GM23338 (cell line): ENCODE measurements at regions not wholly inside any gene's neighbourhood (a gene's known extent, or its start where the extent isn't known, plus 50 kb on each side); places are given as distances from the start of the nearest gene placed in this dataset.

Experiments
- ATAC-seq: fragments of 200-7000 bp; cut with Tn5 transposase; 3 replicates; pipeline ENCODE4 v1.9.1; 2020
- DNase-seq: peaks from one replicate; pipeline ENCODE4 v3.0.0-alpha.2; 2015; ENCODE audit warnings: low spot score
- H2AFZ ChIP-seq: fragments of 200-600 bp; sonication (generic); 2 replicates; pipeline ENCODE4 v1.8.0; 2016; ENCODE audit warnings: antibody characterized with exemption, mild to moderate bottlenecking, moderate library complexity
- H3F3A ChIP-seq: fragments of 200-600 bp; sonication (generic); replicated peaks from 2 replicates; pipeline ENCODE4 v1.8.0; 2017; ENCODE audit warnings: antibody characterized with exemption, mixed run types, low read depth
- H3K27ac ChIP-seq: fragments of 200-600 bp; sonication (generic); 2 replicates; pipeline ENCODE4 v1.6.1; 2016; ENCODE audit warnings: low read depth
- H3K27me3 ChIP-seq: fragments of 200-600 bp; sonication (generic); 2 replicates; pipeline ENCODE4 v1.8.0; 2016; ENCODE audit warnings: mild to moderate bottlenecking, mixed run types, moderate library complexity; ENCODE audit not compliant: insufficient read depth
- H3K36me3 ChIP-seq: fragments of 200-600 bp; sonication (generic); 2 replicates; pipeline ENCODE4 v1.8.0; 2016; ENCODE audit warnings: mild to moderate bottlenecking; ENCODE audit not compliant: insufficient read depth
- H3K4me1 ChIP-seq: fragments of 200-600 bp; sonication (generic); 2 replicates; pipeline ENCODE4 v1.8.0; 2016; ENCODE audit warnings: mild to moderate bottlenecking, moderate library complexity; ENCODE audit not compliant: insufficient read depth
- H3K4me2 ChIP-seq: fragments of 200-600 bp; sonication (generic); 2 replicates; pipeline ENCODE4 v1.7.1; 2017; ENCODE audit warnings: mixed run types
- H3K4me3 ChIP-seq: fragments of 200-600 bp; sonication (generic); 2 replicates; pipeline ENCODE4 v1.6.1; 2016; ENCODE audit warnings: mixed run types
- H3K79me2 ChIP-seq: fragments of 200-600 bp; sonication (generic); replicated peaks from 2 replicates; pipeline ENCODE4 v1.8.0; 2017; ENCODE audit warnings: mild to moderate bottlenecking; ENCODE audit not compliant: insufficient read depth
- H3K9me2 ChIP-seq: fragments of 200-600 bp; sonication (generic); 2 replicates; pipeline ENCODE4 v1.8.0; 2017; ENCODE audit not compliant: insufficient read depth
- H4K20me1 ChIP-seq: fragments of 200-600 bp; sonication (generic); replicated peaks from 2 replicates; pipeline ENCODE4 v1.8.0; 2017; ENCODE audit warnings: mild to moderate bottlenecking; ENCODE audit not compliant: insufficient read depth
- H3K27ac Mint-ChIP-seq: 2 replicates; pipeline ENCODE4 v1.8.0; 2020; ENCODE audit warnings: inconsistent platforms, mild to moderate bottlenecking, moderate library complexity, mixed read lengths
- H3K27me3 Mint-ChIP-seq: 3 replicates; pipeline ENCODE4 v1.8.0; 2022; ENCODE audit warnings: low read depth, mild to moderate bottlenecking, moderate library complexity, mixed read lengths, inconsistent platforms; ENCODE audit not compliant: insufficient read depth, poor library complexity
- H3K36me3 Mint-ChIP-seq: 3 replicates; pipeline ENCODE4 v1.8.0; 2021; ENCODE audit warnings: low read depth, mild to moderate bottlenecking, inconsistent platforms, moderate library complexity, mixed read lengths
- H3K4me1 Mint-ChIP-seq: 3 replicates; pipeline ENCODE4 v1.8.0; 2020; ENCODE audit warnings: mild to moderate bottlenecking, inconsistent platforms, mixed read lengths
- H3K4me3 Mint-ChIP-seq: 3 replicates; pipeline ENCODE4 v1.8.0; 2021; ENCODE audit warnings: moderate library complexity, mild to moderate bottlenecking, inconsistent platforms, mixed read lengths
- H3K9me3 Mint-ChIP-seq: 3 replicates; pipeline ENCODE4 v1.8.0; 2020; ENCODE audit warnings: moderate library complexity, mild to moderate bottlenecking, inconsistent platforms, mixed read lengths
- CREB1 ChIP-seq: fragments of 250-450 bp; sonication (Bioruptor Pico); IDR thresholded peaks from 2 replicates; pipeline ENCODE4 v1.5.0; 2020; ENCODE audit warnings: low read depth, mild to moderate bottlenecking, moderate library complexity
- EZH2 ChIP-seq: fragments of 200-600 bp; sonication (generic); IDR thresholded peaks from one replicate; pipeline ENCODE4 v1.8.0; 2017; ENCODE audit warnings: antibody characterized with exemption, mild to moderate bottlenecking, low read depth; ENCODE audit not compliant: unreplicated experiment
- EZH2phosphoT487 ChIP-seq: fragments of 200-600 bp; sonication (generic); IDR thresholded peaks from one replicate; pipeline ENCODE4 v1.8.1; 2018; ENCODE audit warnings: antibody characterized with exemption; ENCODE audit not compliant: unreplicated experiment
- JUNB ChIP-seq: IDR thresholded peaks from one replicate; pipeline ENCODE4 v1.6.1; 2016; ENCODE audit warnings: antibody characterized with exemption; ENCODE audit not compliant: unreplicated experiment
- POLR2AphosphoS5 ChIP-seq: IDR thresholded peaks from 2 replicates; pipeline ENCODE4 v1.6.1; 2016; ENCODE audit warnings: antibody characterized with exemption, low read depth
- STAT1 ChIP-seq: IDR thresholded peaks from one replicate; pipeline ENCODE4 v1.6.1; 2016; ENCODE audit warnings: antibody characterized with exemption; ENCODE audit not compliant: unreplicated experiment
- ZNF331 ChIP-seq: fragments of 250-450 bp; sonication (Bioruptor Pico); IDR thresholded peaks from 2 replicates; pipeline ENCODE4 v1.5.0; 2020; ENCODE audit warnings: low read depth, mild to moderate bottlenecking, moderate library complexity
- TF ChIP-seq, protein P1 (sequence below): fragments of 250-450 bp; sonication (Bioruptor Pico); IDR thresholded peaks from 2 replicates; pipeline ENCODE4 v1.5.0; 2020; ENCODE audit warnings: mild to moderate bottlenecking, moderate library complexity
- TF ChIP-seq, protein P2 (sequence below): IDR thresholded peaks from one replicate; pipeline ENCODE4 v1.6.1; 2018; ENCODE audit warnings: antibody characterized with exemption; ENCODE audit not compliant: unreplicated experiment
- TF ChIP-seq, protein P3 (sequence below): IDR thresholded peaks from 2 replicates; pipeline ENCODE4 v1.6.1; 2016; ENCODE audit warnings: antibody characterized with exemption
- TF ChIP-seq, protein P4 (sequence below), 2 experiments: fragments of 200-600 bp in 1 of 2; sonication (generic) in 1 of 2; conservative IDR thresholded peaks; 2 replicates each; pipeline versions ENCODE4 v1.5.1 to v1.6.1; 2016 to 2017; ENCODE audit warnings: antibody characterized with exemption in 2 of 2, low read depth in 2 of 2, mild to moderate bottlenecking in 2 of 2, moderate library complexity in 1 of 2

DNA sequence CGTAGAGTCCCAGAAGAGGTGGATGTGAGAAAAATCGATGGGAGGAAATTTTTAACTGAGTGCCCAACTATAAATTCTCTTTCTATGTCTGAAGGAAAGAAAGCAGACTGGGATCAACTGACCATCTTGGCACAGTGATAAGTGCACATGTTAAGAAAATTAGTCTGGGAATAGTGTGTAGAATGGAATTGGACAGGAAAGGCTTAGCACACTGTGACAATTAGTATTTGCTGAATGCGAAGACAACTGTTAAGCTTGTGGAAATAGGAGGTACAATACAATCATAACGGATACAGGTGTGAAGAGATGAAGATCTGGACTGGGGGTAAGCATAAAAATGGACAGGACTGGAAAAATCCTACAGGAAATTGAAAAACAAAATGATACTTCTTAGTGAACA, 114.3 kb downstream of the FAM50B start (continued):
- TF ChIP-seq, protein P1, sequence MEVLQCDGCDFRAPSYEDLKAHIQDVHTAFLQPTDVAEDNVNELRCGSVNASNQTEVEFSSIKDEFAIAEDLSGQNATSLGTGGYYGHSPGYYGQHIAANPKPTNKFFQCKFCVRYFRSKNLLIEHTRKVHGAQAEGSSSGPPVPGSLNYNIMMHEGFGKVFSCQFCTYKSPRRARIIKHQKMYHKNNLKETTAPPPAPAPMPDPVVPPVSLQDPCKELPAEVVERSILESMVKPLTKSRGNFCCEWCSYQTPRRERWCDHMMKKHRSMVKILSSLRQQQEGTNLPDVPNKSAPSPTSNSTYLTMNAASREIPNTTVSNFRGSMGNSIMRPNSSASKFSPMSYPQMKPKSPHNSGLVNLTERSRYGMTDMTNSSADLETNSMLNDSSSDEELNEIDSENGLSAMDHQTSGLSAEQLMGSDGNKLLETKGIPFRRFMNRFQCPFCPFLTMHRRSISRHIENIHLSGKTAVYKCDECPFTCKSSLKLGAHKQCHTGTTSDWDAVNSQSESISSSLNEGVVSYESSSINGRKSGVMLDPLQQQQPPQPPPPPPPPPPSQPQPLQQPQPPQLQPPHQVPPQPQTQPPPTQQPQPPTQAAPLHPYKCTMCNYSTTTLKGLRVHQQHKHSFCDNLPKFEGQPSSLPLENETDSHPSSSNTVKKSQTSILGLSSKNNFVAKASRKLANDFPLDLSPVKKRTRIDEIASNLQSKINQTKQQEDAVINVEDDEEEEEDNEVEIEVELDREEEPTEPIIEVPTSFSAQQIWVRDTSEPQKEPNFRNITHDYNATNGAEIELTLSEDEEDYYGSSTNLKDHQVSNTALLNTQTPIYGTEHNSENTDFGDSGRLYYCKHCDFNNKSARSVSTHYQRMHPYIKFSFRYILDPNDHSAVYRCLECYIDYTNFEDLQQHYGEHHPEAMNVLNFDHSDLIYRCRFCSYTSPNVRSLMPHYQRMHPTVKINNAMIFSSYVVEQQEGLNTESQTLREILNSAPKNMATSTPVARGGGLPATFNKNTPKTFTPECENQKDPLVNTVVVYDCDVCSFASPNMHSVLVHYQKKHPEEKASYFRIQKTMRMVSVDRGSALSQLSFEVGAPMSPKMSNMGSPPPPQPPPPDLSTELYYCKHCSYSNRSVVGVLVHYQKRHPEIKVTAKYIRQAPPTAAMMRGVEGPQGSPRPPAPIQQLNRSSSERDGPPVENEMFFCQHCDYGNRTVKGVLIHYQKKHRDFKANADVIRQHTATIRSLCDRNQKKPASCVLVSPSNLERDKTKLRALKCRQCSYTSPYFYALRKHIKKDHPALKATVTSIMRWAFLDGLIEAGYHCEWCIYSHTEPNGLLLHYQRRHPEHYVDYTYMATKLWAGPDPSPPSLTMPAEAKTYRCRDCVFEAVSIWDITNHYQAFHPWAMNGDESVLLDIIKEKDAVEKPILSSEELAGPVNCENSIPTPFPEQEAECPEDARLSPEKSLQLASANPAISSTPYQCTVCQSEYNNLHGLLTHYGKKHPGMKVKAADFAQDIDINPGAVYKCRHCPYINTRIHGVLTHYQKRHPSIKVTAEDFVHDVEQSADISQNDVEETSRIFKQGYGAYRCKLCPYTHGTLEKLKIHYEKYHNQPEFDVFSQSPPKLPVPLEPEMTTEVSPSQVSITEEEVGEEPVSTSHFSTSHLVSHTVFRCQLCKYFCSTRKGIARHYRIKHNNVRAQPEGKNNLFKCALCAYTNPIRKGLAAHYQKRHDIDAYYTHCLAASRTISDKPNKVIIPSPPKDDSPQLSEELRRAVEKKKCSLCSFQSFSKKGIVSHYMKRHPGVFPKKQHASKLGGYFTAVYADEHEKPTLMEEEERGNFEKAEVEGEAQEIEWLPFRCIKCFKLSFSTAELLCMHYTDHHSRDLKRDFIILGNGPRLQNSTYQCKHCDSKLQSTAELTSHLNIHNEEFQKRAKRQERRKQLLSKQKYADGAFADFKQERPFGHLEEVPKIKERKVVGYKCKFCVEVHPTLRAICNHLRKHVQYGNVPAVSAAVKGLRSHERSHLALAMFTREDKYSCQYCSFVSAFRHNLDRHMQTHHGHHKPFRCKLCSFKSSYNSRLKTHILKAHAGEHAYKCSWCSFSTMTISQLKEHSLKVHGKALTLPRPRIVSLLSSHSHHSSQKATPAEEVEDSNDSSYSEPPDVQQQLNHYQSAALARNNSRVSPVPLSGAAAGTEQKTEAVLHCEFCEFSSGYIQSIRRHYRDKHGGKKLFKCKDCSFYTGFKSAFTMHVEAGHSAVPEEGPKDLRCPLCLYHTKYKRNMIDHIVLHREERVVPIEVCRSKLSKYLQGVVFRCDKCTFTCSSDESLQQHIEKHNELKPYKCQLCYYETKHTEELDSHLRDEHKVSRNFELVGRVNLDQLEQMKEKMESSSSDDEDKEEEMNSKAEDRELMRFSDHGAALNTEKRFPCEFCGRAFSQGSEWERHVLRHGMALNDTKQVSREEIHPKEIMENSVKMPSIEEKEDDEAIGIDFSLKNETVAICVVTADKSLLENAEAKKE (CRISPR knock-in tag): no peak

DNA sequence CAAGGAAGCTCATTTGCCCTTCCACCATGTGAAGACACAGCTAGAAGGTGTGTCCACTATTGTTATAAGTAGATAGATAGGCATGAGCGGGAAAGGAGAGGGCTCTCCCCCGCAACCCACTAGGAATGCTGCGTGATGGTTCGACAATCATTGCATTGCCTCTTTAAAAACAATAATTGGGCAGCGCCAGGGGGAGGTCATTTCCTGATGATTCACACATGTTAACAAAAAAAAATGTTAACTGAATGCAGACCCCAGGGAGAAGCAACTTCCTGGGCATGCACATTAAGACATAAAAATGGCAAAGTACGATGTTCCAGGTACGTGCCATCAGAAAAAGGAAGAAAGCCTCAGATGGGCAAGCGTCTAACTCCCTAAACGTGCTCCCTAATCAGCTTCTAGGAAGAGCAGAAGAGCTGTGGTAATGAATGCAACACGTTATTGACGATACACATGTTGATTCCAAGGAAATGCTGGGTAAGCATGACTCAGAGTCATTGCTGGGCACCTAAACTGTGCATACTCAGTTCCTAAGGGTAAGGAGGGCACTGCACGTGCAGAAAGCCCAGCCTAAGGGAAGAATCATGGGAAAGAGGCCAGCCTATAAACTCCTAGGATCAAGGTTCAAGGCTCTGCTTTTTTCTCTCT, 113.7 kb downstream of the FAM217A start:
- Histone ChIP-seq H3K9me2 (no peaks in the 10 kb centered on the region), H3K27ac (no peak overlapping the region), H3K27me3 (no peaks in the 10 kb centered on the region), H3K4me3 (no peak overlapping the region), H3K79me2 (no peaks in the 10 kb centered on the region), H3K36me3 (no peaks in the 10 kb centered on the region), H4K20me1 (no peaks in the 10 kb centered on the region), H3K4me2 (no peak overlapping the region), H3K4me1 (no peaks in the 10 kb centered on the region), H3F3A (no peaks in the 10 kb centered on the region), H2AFZ (no peak overlapping the region)
- H3K4me3 Mint-ChIP-seq: no peak overlapping the region
- H3K27ac Mint-ChIP-seq: no peak overlapping the region
- peaks cover 2% of the 10 kb centered on the region for H3K27me3 Mint-ChIP-seq
- no peaks in the 10 kb centered on the region; the same call in 2 of the 3 replicates for H3K36me3 Mint-ChIP-seq
- no peak for DNase-seq
- ATAC-seq: no peak
- H3K4me1 Mint-ChIP-seq: no peaks in the 10 kb centered on the region
- H3K9me3 Mint-ChIP-seq: no peaks in the 10 kb centered on the region
- TF ChIP-seq POLR2AphosphoS5 (no peak), ZNF331 (no peak), STAT1 (no peak), EZH2phosphoT487 (no peak), EZH2 (no peak), CREB1 (CRISPR knock-in tag) (no peak), JUNB (no peak)
- TF ChIP-seq, protein P2, sequence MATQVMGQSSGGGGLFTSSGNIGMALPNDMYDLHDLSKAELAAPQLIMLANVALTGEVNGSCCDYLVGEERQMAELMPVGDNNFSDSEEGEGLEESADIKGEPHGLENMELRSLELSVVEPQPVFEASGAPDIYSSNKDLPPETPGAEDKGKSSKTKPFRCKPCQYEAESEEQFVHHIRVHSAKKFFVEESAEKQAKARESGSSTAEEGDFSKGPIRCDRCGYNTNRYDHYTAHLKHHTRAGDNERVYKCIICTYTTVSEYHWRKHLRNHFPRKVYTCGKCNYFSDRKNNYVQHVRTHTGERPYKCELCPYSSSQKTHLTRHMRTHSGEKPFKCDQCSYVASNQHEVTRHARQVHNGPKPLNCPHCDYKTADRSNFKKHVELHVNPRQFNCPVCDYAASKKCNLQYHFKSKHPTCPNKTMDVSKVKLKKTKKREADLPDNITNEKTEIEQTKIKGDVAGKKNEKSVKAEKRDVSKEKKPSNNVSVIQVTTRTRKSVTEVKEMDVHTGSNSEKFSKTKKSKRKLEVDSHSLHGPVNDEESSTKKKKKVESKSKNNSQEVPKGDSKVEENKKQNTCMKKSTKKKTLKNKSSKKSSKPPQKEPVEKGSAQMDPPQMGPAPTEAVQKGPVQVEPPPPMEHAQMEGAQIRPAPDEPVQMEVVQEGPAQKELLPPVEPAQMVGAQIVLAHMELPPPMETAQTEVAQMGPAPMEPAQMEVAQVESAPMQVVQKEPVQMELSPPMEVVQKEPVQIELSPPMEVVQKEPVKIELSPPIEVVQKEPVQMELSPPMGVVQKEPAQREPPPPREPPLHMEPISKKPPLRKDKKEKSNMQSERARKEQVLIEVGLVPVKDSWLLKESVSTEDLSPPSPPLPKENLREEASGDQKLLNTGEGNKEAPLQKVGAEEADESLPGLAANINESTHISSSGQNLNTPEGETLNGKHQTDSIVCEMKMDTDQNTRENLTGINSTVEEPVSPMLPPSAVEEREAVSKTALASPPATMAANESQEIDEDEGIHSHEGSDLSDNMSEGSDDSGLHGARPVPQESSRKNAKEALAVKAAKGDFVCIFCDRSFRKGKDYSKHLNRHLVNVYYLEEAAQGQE: no peak
- TF ChIP-seq, protein P3, sequence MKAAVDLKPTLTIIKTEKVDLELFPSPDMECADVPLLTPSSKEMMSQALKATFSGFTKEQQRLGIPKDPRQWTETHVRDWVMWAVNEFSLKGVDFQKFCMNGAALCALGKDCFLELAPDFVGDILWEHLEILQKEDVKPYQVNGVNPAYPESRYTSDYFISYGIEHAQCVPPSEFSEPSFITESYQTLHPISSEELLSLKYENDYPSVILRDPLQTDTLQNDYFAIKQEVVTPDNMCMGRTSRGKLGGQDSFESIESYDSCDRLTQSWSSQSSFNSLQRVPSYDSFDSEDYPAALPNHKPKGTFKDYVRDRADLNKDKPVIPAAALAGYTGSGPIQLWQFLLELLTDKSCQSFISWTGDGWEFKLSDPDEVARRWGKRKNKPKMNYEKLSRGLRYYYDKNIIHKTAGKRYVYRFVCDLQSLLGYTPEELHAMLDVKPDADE: no peak
- TF ChIP-seq, protein P4, sequence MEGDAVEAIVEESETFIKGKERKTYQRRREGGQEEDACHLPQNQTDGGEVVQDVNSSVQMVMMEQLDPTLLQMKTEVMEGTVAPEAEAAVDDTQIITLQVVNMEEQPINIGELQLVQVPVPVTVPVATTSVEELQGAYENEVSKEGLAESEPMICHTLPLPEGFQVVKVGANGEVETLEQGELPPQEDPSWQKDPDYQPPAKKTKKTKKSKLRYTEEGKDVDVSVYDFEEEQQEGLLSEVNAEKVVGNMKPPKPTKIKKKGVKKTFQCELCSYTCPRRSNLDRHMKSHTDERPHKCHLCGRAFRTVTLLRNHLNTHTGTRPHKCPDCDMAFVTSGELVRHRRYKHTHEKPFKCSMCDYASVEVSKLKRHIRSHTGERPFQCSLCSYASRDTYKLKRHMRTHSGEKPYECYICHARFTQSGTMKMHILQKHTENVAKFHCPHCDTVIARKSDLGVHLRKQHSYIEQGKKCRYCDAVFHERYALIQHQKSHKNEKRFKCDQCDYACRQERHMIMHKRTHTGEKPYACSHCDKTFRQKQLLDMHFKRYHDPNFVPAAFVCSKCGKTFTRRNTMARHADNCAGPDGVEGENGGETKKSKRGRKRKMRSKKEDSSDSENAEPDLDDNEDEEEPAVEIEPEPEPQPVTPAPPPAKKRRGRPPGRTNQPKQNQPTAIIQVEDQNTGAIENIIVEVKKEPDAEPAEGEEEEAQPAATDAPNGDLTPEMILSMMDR (conservative IDR thresholded peaks at IDR 0.05; ENCODE audit: low read depth in 2 of 2): no peak
